Dedifferentiated amniotic fluid mesenchymal stem cell (primary cell): ENCODE measurements at regions not wholly inside any gene's neighbourhood (a gene's known extent, or its start where the extent isn't known, plus 50 kb on each side); places are given as distances from the start of the nearest gene placed in this dataset.
"Not testable (repeated sequence)": the region's sequence is repeated elsewhere in the genome, so short reads cannot be mapped to it uniquely, and the experiment has no call there.

ENCODE experiments used
- DNase-seq: peaks from one replicate; pipeline ENCODE4 v3.0.0-alpha.2; 2016; ENCODE audit errors: extremely low spot score

DNA sequence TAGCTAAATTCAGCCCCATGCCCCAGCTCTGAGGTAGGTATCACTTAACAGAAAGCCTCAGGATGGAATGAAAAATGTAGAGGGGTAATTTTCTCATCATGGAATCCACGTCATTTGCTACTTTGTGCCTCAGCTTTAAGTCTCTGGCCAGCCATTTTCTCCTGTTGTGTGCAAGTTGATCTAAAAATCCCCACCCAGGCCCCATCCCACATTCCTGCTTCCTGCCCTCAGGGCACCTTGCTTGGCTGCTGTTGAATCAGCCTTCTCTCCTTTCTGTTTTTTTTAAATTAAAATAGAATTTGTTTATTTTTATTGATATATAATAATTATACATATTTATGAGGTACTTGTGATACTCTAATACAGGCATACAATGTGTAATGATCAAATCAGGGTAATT lies 179.9 kb upstream of the TSHZ3 start:
- DNase-seq, result no peak

- DNase-seq, result no peak
These were observed 181.5 kb upstream of the TSHZ3 start for GRCh38 chr19:31530781-31531180.

GRCh38 chr19:31531326-31531725 lies 182.1 kb upstream of the TSHZ3 start:
- no peak for DNase-seq

DNA sequence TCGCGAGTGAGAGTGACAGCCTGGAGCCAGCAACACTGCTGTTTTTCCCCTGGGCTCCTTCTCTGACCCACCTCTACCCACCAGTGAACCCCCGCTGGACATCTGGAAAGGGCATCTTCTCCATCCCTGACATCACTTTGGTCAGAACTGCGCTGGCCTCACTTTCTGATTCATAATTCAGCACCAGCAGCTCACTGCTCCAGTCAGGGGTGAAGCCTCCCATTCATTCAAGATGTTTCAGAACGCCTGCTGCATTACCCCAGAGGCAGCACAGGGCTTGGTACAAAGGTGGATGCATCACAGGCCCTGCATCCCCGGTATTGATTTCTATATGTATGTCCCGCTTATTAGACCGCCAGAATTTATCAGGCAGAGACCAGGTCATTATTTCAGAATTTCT lies 182.8 kb upstream of the TSHZ3 start:
- no peak for DNase-seq

- DNase-seq, result no peak
These were observed 183.9 kb upstream of the TSHZ3 start for GRCh38 chr19:31533114-31533513.

- no peak for DNase-seq
These were observed 185.0 kb upstream of the TSHZ3 start for GRCh38 chr19:31534231-31534630.

GRCh38 chr19:31534786-31535657 lies 185.8 kb upstream of the TSHZ3 start:
- DNase-seq, result no peak

- DNase-seq, result no peak
These were observed 186.6 kb upstream of the TSHZ3 start for GRCh38 chr19:31535691-31536460.

- no peak for DNase-seq
These were observed 187.9 kb upstream of the TSHZ3 start for GRCh38 chr19:31537136-31537535.

GRCh38 chr19:31537902-31538301 lies 188.7 kb upstream of the TSHZ3 start:
- DNase-seq, result not testable (repeated sequence)

GRCh38 chr19:31538879-31539278 lies 189.6 kb upstream of the TSHZ3 start:
- no peak for DNase-seq

- DNase-seq, result no peak
These were observed 190.2 kb upstream of the TSHZ3 start for GRCh38 chr19:31539386-31539785.

GRCh38 chr19:31541396-31541795 lies 192.2 kb upstream of the TSHZ3 start:
- DNase-seq, result no peak

GRCh38 chr19:31543456-31543855 lies 194.2 kb upstream of the TSHZ3 start:
- no peak for DNase-seq

GRCh38 chr19:31545777-31546176 lies 196.5 kb upstream of the TSHZ3 start:
- no peak for DNase-seq

- DNase-seq, result no peak
These were observed 197.1 kb upstream of the TSHZ3 start for GRCh38 chr19:31546205-31546960.

- no peak for DNase-seq
These were observed 199.7 kb upstream of the TSHZ3 start for GRCh38 chr19:31548941-31549340.

GRCh38 chr19:31553112-31553845 lies 204.0 kb upstream of the TSHZ3 start:
- DNase-seq, result no peak

DNA sequence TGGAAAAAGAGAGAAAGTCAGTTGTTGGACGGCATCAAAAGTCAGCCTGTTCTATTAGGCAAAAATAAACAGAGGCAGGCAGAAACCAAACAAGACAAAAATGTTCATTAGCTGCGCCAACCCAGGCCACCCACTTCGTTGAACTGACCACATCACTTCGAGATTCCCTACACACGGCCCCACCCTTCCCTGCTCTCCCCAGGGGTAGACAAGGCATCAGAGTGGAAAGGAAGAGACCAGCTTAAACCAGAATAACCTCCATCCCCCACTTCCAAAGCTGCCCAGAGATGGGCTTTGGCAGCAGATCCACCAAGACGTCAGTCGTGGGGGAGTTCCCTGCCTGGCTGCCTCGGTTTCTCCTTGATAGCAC lies 204.6 kb upstream of the TSHZ3 start:
- DNase-seq, result no peak

- no peak for DNase-seq
These were observed 205.1 kb upstream of the TSHZ3 start for GRCh38 chr19:31554360-31554759.

DNA sequence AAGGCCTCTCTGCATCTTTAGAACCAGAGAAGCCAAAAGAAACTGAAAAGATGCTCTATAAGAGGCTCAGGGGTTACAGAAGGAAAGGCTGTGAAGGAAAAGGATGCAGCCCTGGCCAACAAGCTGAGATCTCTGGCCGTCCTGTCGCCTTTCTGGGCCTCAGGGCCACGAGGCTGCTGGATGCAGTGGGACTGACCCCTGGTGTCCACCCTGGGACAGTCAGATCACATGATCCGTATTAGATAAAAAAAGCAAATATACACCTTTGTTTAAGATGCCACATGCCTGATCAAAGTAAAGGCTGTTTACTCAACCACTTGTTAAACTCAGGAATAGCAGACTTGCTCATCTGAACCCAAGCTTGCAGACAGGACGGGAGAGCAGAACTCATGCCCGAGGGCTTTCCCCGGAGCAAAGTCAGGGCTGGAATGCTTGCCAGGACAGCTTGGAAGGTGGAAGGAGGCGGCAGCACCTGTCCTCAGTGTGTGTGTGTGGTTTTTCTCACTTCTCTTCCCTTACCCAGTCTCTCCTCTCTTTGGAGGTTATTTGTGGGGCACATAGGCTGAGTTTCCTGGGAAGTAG lies 206.5 kb upstream of the TSHZ3 start:
- no peak for DNase-seq
